GM23338 (cell line): ENCODE measurements at regions not wholly inside any gene's neighbourhood (a gene's known extent, or its start where the extent isn't known, plus 50 kb on each side); places are given as distances from the start of the nearest gene placed in this dataset.

Source experiments
- ATAC-seq: fragments of 200-7000 bp; cut with Tn5 transposase; 3 replicates; pipeline ENCODE4 v1.9.1; 2020
- DNase-seq: peaks from one replicate; pipeline ENCODE4 v3.0.0-alpha.2; 2015; ENCODE audit warnings: low spot score
- H2AFZ ChIP-seq: fragments of 200-600 bp; sonication (generic); 2 replicates; pipeline ENCODE4 v1.8.0; 2016; ENCODE audit warnings: antibody characterized with exemption, mild to moderate bottlenecking, moderate library complexity
- H3F3A ChIP-seq: fragments of 200-600 bp; sonication (generic); replicated peaks from 2 replicates; pipeline ENCODE4 v1.8.0; 2017; ENCODE audit warnings: antibody characterized with exemption, mixed run types, low read depth
- H3K27ac ChIP-seq: fragments of 200-600 bp; sonication (generic); 2 replicates; pipeline ENCODE4 v1.6.1; 2016; ENCODE audit warnings: low read depth
- H3K27me3 ChIP-seq: fragments of 200-600 bp; sonication (generic); 2 replicates; pipeline ENCODE4 v1.8.0; 2016; ENCODE audit warnings: mild to moderate bottlenecking, mixed run types, moderate library complexity; ENCODE audit not compliant: insufficient read depth
- H3K36me3 ChIP-seq: fragments of 200-600 bp; sonication (generic); 2 replicates; pipeline ENCODE4 v1.8.0; 2016; ENCODE audit warnings: mild to moderate bottlenecking; ENCODE audit not compliant: insufficient read depth
- H3K4me1 ChIP-seq: fragments of 200-600 bp; sonication (generic); 2 replicates; pipeline ENCODE4 v1.8.0; 2016; ENCODE audit warnings: mild to moderate bottlenecking, moderate library complexity; ENCODE audit not compliant: insufficient read depth
- H3K4me2 ChIP-seq: fragments of 200-600 bp; sonication (generic); 2 replicates; pipeline ENCODE4 v1.7.1; 2017; ENCODE audit warnings: mixed run types
- H3K4me3 ChIP-seq: fragments of 200-600 bp; sonication (generic); 2 replicates; pipeline ENCODE4 v1.6.1; 2016; ENCODE audit warnings: mixed run types
- H3K79me2 ChIP-seq: fragments of 200-600 bp; sonication (generic); replicated peaks from 2 replicates; pipeline ENCODE4 v1.8.0; 2017; ENCODE audit warnings: mild to moderate bottlenecking; ENCODE audit not compliant: insufficient read depth
- H3K9me2 ChIP-seq: fragments of 200-600 bp; sonication (generic); 2 replicates; pipeline ENCODE4 v1.8.0; 2017; ENCODE audit not compliant: insufficient read depth
- H4K20me1 ChIP-seq: fragments of 200-600 bp; sonication (generic); replicated peaks from 2 replicates; pipeline ENCODE4 v1.8.0; 2017; ENCODE audit warnings: mild to moderate bottlenecking; ENCODE audit not compliant: insufficient read depth
- H3K27ac Mint-ChIP-seq: 2 replicates; pipeline ENCODE4 v1.8.0; 2020; ENCODE audit warnings: inconsistent platforms, mild to moderate bottlenecking, moderate library complexity, mixed read lengths
- H3K27me3 Mint-ChIP-seq: 3 replicates; pipeline ENCODE4 v1.8.0; 2022; ENCODE audit warnings: low read depth, mild to moderate bottlenecking, moderate library complexity, mixed read lengths, inconsistent platforms; ENCODE audit not compliant: insufficient read depth, poor library complexity
- H3K36me3 Mint-ChIP-seq: 3 replicates; pipeline ENCODE4 v1.8.0; 2021; ENCODE audit warnings: low read depth, mild to moderate bottlenecking, inconsistent platforms, moderate library complexity, mixed read lengths
- H3K4me1 Mint-ChIP-seq: 3 replicates; pipeline ENCODE4 v1.8.0; 2020; ENCODE audit warnings: mild to moderate bottlenecking, inconsistent platforms, mixed read lengths
- H3K4me3 Mint-ChIP-seq: 3 replicates; pipeline ENCODE4 v1.8.0; 2021; ENCODE audit warnings: moderate library complexity, mild to moderate bottlenecking, inconsistent platforms, mixed read lengths
- H3K9me3 Mint-ChIP-seq: 3 replicates; pipeline ENCODE4 v1.8.0; 2020; ENCODE audit warnings: moderate library complexity, mild to moderate bottlenecking, inconsistent platforms, mixed read lengths
- CREB1 ChIP-seq: fragments of 250-450 bp; sonication (Bioruptor Pico); IDR thresholded peaks from 2 replicates; pipeline ENCODE4 v1.5.0; 2020; ENCODE audit warnings: low read depth, mild to moderate bottlenecking, moderate library complexity
- EZH2 ChIP-seq: fragments of 200-600 bp; sonication (generic); IDR thresholded peaks from one replicate; pipeline ENCODE4 v1.8.0; 2017; ENCODE audit warnings: antibody characterized with exemption, mild to moderate bottlenecking, low read depth; ENCODE audit not compliant: unreplicated experiment
- EZH2phosphoT487 ChIP-seq: fragments of 200-600 bp; sonication (generic); IDR thresholded peaks from one replicate; pipeline ENCODE4 v1.8.1; 2018; ENCODE audit warnings: antibody characterized with exemption; ENCODE audit not compliant: unreplicated experiment
- POLR2AphosphoS5 ChIP-seq: IDR thresholded peaks from 2 replicates; pipeline ENCODE4 v1.6.1; 2016; ENCODE audit warnings: antibody characterized with exemption, low read depth
- ZNF114 ChIP-seq: fragments of 250-450 bp; sonication (Bioruptor Pico); IDR thresholded peaks from 2 replicates; pipeline ENCODE4 v1.5.0; 2020; ENCODE audit warnings: mild to moderate bottlenecking, moderate library complexity
- ZNF331 ChIP-seq: fragments of 250-450 bp; sonication (Bioruptor Pico); IDR thresholded peaks from 2 replicates; pipeline ENCODE4 v1.5.0; 2020; ENCODE audit warnings: low read depth, mild to moderate bottlenecking, moderate library complexity
- TF ChIP-seq, protein P1 (sequence below), 2 experiments: fragments of 200-600 bp in 1 of 2; sonication (generic) in 1 of 2; conservative IDR thresholded peaks; 2 replicates each; pipeline versions ENCODE4 v1.5.1 to v1.6.1; 2016 to 2017; ENCODE audit warnings: antibody characterized with exemption in 2 of 2, low read depth in 2 of 2, mild to moderate bottlenecking in 2 of 2, moderate library complexity in 1 of 2
- TF ChIP-seq, protein P2 (sequence below): IDR thresholded peaks from one replicate; pipeline ENCODE4 v1.6.1; 2018; ENCODE audit warnings: antibody characterized with exemption; ENCODE audit not compliant: unreplicated experiment

DNA sequence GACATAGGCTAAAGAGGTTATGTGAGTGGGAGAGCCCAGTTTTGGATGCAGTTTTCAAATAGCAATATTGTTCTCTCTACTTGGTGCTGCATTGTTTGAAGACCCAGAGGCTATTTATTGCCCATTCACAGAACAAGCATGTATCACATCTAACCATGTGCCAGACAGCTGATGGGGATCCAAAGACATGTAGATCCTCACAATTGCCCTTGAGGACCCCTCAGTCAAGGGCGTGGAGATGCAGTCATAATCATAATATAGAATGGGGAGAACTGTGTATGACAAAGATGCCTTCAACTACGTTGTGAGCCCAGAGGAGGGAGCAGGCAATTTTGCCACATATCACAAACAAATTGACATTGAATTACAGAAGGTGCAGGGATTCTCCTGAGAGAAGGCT, 70.5 kb downstream of the NHLRC3 start (continued):
- TF ChIP-seq, protein P1, sequence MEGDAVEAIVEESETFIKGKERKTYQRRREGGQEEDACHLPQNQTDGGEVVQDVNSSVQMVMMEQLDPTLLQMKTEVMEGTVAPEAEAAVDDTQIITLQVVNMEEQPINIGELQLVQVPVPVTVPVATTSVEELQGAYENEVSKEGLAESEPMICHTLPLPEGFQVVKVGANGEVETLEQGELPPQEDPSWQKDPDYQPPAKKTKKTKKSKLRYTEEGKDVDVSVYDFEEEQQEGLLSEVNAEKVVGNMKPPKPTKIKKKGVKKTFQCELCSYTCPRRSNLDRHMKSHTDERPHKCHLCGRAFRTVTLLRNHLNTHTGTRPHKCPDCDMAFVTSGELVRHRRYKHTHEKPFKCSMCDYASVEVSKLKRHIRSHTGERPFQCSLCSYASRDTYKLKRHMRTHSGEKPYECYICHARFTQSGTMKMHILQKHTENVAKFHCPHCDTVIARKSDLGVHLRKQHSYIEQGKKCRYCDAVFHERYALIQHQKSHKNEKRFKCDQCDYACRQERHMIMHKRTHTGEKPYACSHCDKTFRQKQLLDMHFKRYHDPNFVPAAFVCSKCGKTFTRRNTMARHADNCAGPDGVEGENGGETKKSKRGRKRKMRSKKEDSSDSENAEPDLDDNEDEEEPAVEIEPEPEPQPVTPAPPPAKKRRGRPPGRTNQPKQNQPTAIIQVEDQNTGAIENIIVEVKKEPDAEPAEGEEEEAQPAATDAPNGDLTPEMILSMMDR (conservative IDR thresholded peaks at IDR 0.05; ENCODE audit: low read depth in 2 of 2) = no peak
- TF ChIP-seq EZH2 = no peak
- no peak for TF ChIP-seq ZNF331
- no peak for TF ChIP-seq POLR2AphosphoS5
- TF ChIP-seq CREB1 (CRISPR knock-in tag) = no peak

DNA sequence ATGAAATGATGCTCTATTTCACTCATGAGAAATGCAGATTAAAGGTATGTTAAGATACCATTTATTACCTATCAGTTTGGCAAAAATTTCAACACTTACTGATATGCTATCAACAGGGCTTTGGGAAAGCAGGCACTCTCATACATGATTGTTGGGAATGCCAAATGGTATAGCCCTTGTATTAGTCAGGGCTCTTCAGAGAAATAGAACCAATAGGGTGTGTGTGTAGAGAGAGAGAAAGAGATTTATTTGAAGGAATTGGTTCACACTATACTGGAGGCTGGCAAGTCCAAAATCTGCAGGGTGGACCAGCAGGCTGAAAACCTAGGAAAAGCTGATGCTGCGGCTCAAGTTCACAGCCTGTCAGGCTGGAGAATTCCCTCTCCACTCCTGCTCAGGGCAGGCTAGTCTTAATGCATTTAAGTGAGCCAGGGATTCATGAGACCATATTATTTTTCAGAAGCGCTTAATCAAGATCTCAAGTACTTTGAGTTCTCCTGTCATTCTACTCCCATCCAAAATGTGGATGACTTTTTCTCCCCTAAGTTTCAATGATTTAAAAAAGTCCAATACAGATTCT, 72.4 kb downstream of the NHLRC3 start:
- Mint-ChIP-seq H3K27ac (no peak overlapping the region), H3K27me3 (no peaks in the 10 kb centered on the region), H3K4me1 (no peaks in the 10 kb centered on the region), H3K36me3 (no peaks in the 10 kb centered on the region), H3K9me3 (peaks cover 4% of the 10 kb centered on the region; the same call in 1 of the 3 replicates), H3K4me3 (no peak overlapping the region)
- ATAC-seq (no peak), DNase-seq (no peak)
- Histone ChIP-seq H3K4me3 (no peak overlapping the region), H4K20me1 (no peaks in the 10 kb centered on the region), H2AFZ (no peak overlapping the region), H3K36me3 (no peaks in the 10 kb centered on the region), H3F3A (no peaks in the 10 kb centered on the region), H3K27ac (no peak overlapping the region), H3K9me2 (no peaks in the 10 kb centered on the region), H3K4me1 (no peaks in the 10 kb centered on the region), H3K79me2 (no peaks in the 10 kb centered on the region), H3K27me3 (no peaks in the 10 kb centered on the region), H3K4me2 (no peak overlapping the region)
- TF ChIP-seq, protein P2, sequence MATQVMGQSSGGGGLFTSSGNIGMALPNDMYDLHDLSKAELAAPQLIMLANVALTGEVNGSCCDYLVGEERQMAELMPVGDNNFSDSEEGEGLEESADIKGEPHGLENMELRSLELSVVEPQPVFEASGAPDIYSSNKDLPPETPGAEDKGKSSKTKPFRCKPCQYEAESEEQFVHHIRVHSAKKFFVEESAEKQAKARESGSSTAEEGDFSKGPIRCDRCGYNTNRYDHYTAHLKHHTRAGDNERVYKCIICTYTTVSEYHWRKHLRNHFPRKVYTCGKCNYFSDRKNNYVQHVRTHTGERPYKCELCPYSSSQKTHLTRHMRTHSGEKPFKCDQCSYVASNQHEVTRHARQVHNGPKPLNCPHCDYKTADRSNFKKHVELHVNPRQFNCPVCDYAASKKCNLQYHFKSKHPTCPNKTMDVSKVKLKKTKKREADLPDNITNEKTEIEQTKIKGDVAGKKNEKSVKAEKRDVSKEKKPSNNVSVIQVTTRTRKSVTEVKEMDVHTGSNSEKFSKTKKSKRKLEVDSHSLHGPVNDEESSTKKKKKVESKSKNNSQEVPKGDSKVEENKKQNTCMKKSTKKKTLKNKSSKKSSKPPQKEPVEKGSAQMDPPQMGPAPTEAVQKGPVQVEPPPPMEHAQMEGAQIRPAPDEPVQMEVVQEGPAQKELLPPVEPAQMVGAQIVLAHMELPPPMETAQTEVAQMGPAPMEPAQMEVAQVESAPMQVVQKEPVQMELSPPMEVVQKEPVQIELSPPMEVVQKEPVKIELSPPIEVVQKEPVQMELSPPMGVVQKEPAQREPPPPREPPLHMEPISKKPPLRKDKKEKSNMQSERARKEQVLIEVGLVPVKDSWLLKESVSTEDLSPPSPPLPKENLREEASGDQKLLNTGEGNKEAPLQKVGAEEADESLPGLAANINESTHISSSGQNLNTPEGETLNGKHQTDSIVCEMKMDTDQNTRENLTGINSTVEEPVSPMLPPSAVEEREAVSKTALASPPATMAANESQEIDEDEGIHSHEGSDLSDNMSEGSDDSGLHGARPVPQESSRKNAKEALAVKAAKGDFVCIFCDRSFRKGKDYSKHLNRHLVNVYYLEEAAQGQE = no peak
- no peak for TF ChIP-seq EZH2phosphoT487
- no peak for TF ChIP-seq ZNF114 (CRISPR knock-in tag)
- no peak for TF ChIP-seq POLR2AphosphoS5

DNA sequence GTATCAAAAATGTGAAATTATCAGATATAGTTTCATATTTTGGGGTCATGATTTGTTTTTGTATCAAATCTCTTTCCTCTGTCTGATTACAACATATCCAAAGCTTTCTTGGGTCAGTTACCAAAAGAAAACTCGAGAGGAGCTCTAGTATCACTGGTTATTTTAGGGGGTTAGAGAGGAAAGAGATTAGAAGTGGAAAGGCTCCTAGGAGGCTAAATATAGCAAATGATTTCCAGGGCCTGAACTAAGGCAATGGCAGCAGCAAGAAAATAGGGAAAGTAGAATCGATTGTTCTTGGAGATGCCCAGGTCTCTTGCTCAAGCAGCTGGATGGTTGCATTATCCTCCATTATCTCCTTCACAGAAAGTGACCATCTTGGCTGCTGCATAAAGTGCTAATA, 72.9 kb downstream of the NHLRC3 start:
- no peaks in the 10 kb centered on the region for H3F3A ChIP-seq
- H3K4me1 Mint-ChIP-seq = no peaks in the 10 kb centered on the region
- TF ChIP-seq, protein P1 (conservative IDR thresholded peaks at IDR 0.05; ENCODE audit: low read depth in 2 of 2) = no peak
- TF ChIP-seq ZNF114 (CRISPR knock-in tag) = no peak

More for the DNA sequence above, 72.9 kb downstream of the NHLRC3 start:
- Histone ChIP-seq H3K4me2 (no peak overlapping the region), H3K4me3 (no peak overlapping the region), H3K27me3 (no peaks in the 10 kb centered on the region), H2AFZ (no peak overlapping the region), H4K20me1 (no peaks in the 10 kb centered on the region), H3K79me2 (no peaks in the 10 kb centered on the region), H3K4me1 (no peaks in the 10 kb centered on the region), H3K27ac (no peak overlapping the region), H3K9me2 (peaks cover 3% of the 10 kb centered on the region; the same call in 1 of the 2 replicates), H3K36me3 (no peaks in the 10 kb centered on the region)
- Mint-ChIP-seq H3K9me3 (peaks cover 5% of the 10 kb centered on the region; the same call in 1 of the 3 replicates), H3K27me3 (no peaks in the 10 kb centered on the region), H3K4me3 (no peak overlapping the region), H3K27ac (no peak overlapping the region), H3K36me3 (no peaks in the 10 kb centered on the region)
- ATAC-seq (no peak), DNase-seq (no peak)
